Left lung (tissue), 4 donors: ENCODE measurements at regions not wholly inside any gene's neighbourhood (a gene's known extent, or its start where the extent isn't known, plus 50 kb on each side); places are given as distances from the start of the nearest gene placed in this dataset.

ENCODE experiments used
- ATAC-seq: fragments of 200-7000 bp; cut with Tn5 transposase; one replicate; pipeline ENCODE4 v1.9.1; 2020; ENCODE audit warnings: moderate library complexity
- DNase-seq, 4 donors: peaks; one replicate each; pipeline ENCODE4 v3.0.0-alpha.2; 2013 to 2020
- H3K27ac ChIP-seq, 2 donors: fragments of 200-600 bp; sonication (generic) in 1 of 2; one replicate each; pipeline versions ENCODE4 v1.5.0 to v1.8.0; 2020 to 2021
- H3K27me3 ChIP-seq, 2 donors: fragments of 200-600 bp; sonication (generic) in 1 of 2; one replicate each; pipeline versions ENCODE4 v1.5.0 to v1.8.0; 2020 to 2021
- H3K36me3 ChIP-seq, 2 donors: fragments of 200-600 bp; sonication (generic) in 1 of 2; one replicate each; pipeline versions ENCODE4 v1.5.0 to v1.8.0; 2020 to 2021
- H3K4me1 ChIP-seq, 2 donors: fragments of 200-600 bp; one replicate each; pipeline ENCODE4 v1.8.0; 2021
- H3K4me3 ChIP-seq, 2 donors: fragments of 200-600 bp; sonication (generic) in 1 of 2; one replicate each; pipeline versions ENCODE4 v1.5.0 to v1.8.0; 2020 to 2021; ENCODE audit warnings: mild to moderate bottlenecking in 1 of 2
- H3K9me3 ChIP-seq, 2 donors: fragments of 200-600 bp; sonication (generic) in 1 of 2; one replicate each; pipeline versions ENCODE4 v1.5.0 to v1.8.0; 2020 to 2021
- intact Hi-C, 2 donors: fragments of 100-400 bp; cut with DNase I; formaldehyde crosslinking; loops; one replicate each; pipeline versions ENCODE4 v1.11.2 to v1.14.2; 2022
- TF ChIP-seq, protein P1 (sequence below), 2 donors: fragments of 200-600 bp; sonication (generic) in 1 of 2; IDR thresholded peaks; one replicate each; pipeline versions ENCODE4 v1.5.0 to v1.8.0; 2021; ENCODE audit warnings: antibody characterized with exemption in 2 of 2
- donor health status: DM: no; HTN: yes; CAD: no.
- donor health status: DM: no; HTN: no; CAD: no.

DNA sequence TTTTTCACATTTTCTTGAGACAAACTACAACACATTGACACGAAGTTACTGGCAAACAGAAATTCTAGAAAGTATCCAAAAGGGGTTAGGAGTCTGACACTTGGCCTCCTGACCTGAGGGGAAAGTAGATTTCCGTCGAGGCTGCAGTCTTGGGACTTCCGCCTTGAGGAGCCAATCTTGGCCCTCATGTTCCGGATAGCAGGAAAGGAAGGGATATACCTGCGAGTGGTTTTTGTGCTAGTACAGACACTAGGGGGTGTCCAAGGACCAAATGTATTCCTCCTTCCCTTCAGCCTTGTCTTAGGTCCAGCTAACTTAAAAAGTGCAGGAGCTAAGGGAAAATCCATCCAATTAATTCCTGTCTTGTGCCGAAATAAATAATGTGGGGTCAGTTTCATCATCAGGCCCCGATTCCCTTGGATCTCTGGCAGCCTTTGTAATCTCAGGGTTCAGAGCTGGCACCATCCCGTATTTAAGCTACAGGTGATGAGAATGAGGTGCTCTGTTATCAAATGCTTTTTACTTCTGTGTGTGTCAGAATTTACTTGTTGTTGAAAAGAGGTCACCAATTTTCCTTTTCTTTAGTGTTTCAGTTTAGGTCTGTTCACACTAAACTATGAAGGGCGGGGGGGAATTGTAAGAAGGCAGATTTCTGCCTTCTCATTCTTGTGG, 330.2 kb upstream of the FANCL start:
- H3K4me3 ChIP-seq = no peak overlapping the region
- peak; percentile 98 for ATAC-seq
- TF ChIP-seq, protein P1, sequence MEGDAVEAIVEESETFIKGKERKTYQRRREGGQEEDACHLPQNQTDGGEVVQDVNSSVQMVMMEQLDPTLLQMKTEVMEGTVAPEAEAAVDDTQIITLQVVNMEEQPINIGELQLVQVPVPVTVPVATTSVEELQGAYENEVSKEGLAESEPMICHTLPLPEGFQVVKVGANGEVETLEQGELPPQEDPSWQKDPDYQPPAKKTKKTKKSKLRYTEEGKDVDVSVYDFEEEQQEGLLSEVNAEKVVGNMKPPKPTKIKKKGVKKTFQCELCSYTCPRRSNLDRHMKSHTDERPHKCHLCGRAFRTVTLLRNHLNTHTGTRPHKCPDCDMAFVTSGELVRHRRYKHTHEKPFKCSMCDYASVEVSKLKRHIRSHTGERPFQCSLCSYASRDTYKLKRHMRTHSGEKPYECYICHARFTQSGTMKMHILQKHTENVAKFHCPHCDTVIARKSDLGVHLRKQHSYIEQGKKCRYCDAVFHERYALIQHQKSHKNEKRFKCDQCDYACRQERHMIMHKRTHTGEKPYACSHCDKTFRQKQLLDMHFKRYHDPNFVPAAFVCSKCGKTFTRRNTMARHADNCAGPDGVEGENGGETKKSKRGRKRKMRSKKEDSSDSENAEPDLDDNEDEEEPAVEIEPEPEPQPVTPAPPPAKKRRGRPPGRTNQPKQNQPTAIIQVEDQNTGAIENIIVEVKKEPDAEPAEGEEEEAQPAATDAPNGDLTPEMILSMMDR (IDR thresholded peaks at IDR 0.05) = peak; percentile 41 to 49
- H3K4me1 ChIP-seq = no peaks in the 10 kb centered on the region
- no peak overlapping the region for H3K27ac ChIP-seq
- H3K36me3 ChIP-seq = no peaks in the 10 kb centered on the region
- DNase-seq = peak in 2 of 4 donors; percentile 46 to 72
- no peaks in the 10 kb centered on the region for H3K27me3 ChIP-seq
- no peaks in the 10 kb centered on the region for H3K9me3 ChIP-seq
- intact Hi-C loops = no loop called here

DNA sequence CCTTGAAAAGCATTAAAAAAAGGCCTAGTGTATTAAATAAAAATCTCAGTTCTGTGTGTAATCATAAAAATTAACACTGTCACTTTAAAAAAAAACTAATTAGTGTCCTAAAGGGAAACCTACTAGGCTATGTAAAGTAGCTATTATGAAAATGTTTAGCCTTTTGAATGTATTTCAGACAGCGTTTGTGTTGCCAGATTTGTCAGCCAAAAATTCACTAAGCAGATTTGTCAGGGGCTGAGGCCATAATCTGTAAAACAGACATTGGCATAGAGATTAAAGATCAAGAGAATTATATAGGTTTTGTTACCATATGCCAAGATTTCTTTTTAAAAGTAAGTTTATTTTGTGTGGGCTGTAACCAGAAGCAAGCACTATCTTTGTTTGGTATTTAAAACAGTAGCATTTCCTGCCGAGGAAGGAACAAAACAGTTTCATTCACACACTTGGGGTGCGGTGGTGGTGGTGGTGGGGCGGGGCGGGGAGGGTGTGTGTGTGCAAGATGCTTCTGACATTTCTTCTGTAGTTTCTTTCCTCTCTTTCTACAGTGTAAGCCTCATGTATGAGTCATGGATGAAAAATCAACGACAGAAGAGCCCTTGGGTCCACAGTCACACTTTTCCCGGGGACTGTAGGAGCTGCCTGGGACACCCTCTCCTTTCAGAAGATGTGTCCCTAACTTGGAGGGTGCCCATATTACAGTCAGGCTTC, 328.5 kb upstream of the FANCL start:
- intact Hi-C loops = no loop called here
- H3K4me3 ChIP-seq = no peak overlapping the region
- TF ChIP-seq, protein P1 (IDR thresholded peaks at IDR 0.05) = no peak
- H3K9me3 ChIP-seq = no peaks in the 10 kb centered on the region
- H3K4me1 ChIP-seq = no peaks in the 10 kb centered on the region
- no peak overlapping the region for H3K27ac ChIP-seq
- DNase-seq (no peak), ATAC-seq (peak; percentile 85)
- H3K27me3 ChIP-seq = no peaks in the 10 kb centered on the region
- no peaks in the 10 kb centered on the region for H3K36me3 ChIP-seq

GRCh38 chr2:58568901-58569300, 327.8 kb upstream of the FANCL start:
- TF ChIP-seq, protein P1 (IDR thresholded peaks at IDR 0.05) = no peak
- H3K4me3 ChIP-seq = no peak overlapping the region
- no peaks in the 10 kb centered on the region for H3K36me3 ChIP-seq
- no peaks in the 10 kb centered on the region for H3K4me1 ChIP-seq
- intact Hi-C loops = no loop called here
- no peak overlapping the region for H3K27ac ChIP-seq
- no peaks in the 10 kb centered on the region for H3K9me3 ChIP-seq
- DNase-seq (no peak), ATAC-seq (no peak)
- H3K27me3 ChIP-seq = no peaks in the 10 kb centered on the region

GRCh38 chr2:58562276-58562675, 321.2 kb upstream of the FANCL start:
- DNase-seq (no peak), ATAC-seq (peak; percentile 74)
- Histone ChIP-seq H3K4me3 (no peak overlapping the region), H3K27ac (no peak overlapping the region), H3K9me3 (no peaks in the 10 kb centered on the region), H3K4me1 (no peaks in the 10 kb centered on the region), H3K36me3 (no peaks in the 10 kb centered on the region), H3K27me3 (no peaks in the 10 kb centered on the region)
- intact Hi-C loops = no loop called here
- TF ChIP-seq, protein P1 (IDR thresholded peaks at IDR 0.05) = no peak

- intact Hi-C loops = no loop called here
- no peak overlapping the region for H3K4me3 ChIP-seq
- no peak for ATAC-seq
Observed at GRCh38 chr2:58560531-58560930, 319.4 kb upstream of the FANCL start.

More at GRCh38 chr2:58560531-58560930, 319.4 kb upstream of the FANCL start:
- Histone ChIP-seq H3K9me3 (no peaks in the 10 kb centered on the region), H3K36me3 (no peaks in the 10 kb centered on the region), H3K27ac (no peak overlapping the region), H3K27me3 (no peaks in the 10 kb centered on the region), H3K4me1 (no peaks in the 10 kb centered on the region)
- TF ChIP-seq, protein P1 (IDR thresholded peaks at IDR 0.05) = no peak
- DNase-seq = no peak
